ENCODE measurements at regions not wholly inside any gene's neighbourhood (a gene's known extent, or its start where the extent isn't known, plus 50 kb on each side); places are given as distances from the start of the nearest gene placed in this dataset.

GRCh38 chr2:150548527-150548926 lies 61.1 kb upstream of the RND3 start:
- no peak for DNase-seq (ENCODE audit: low read depth, low spot score)
- H3K9me3 Mint-ChIP-seq, result peaks cover 4% of the 10 kb centered on the region
- no peak overlapping the region for H3K4me3 Mint-ChIP-seq
- H3K27me3 Mint-ChIP-seq (ENCODE audit: low read depth), result no peaks in the 10 kb centered on the region
- no peaks in the 10 kb centered on the region for H3K36me3 Mint-ChIP-seq (ENCODE audit: low read depth)
- H3K27ac Mint-ChIP-seq (ENCODE audit: unreplicated experiment), result no peak overlapping the region
- H3K4me1 Mint-ChIP-seq, result peaks cover 4% of the 10 kb centered on the region
- TF ChIP-seq CTCF (conservative IDR thresholded peaks at IDR 0.05), result peak; percentile 59

GRCh38 chr2:150545916-150546315 lies 58.4 kb upstream of the RND3 start:
- TF ChIP-seq CTCF (conservative IDR thresholded peaks at IDR 0.05), result no peak
- Mint-ChIP-seq H3K9me3 (peaks cover 13% of the 10 kb centered on the region), H3K27me3 (ENCODE audit: low read depth) (no peaks in the 10 kb centered on the region), H3K4me1 (peaks cover 10% of the 10 kb centered on the region), H3K36me3 (ENCODE audit: low read depth) (peaks cover 5% of the 10 kb centered on the region), H3K4me3 (no peak overlapping the region), H3K27ac (ENCODE audit: unreplicated experiment) (no peak overlapping the region)
- no peak for DNase-seq (ENCODE audit: low read depth, low spot score)

- no peak overlapping the region for H3K27ac Mint-ChIP-seq (ENCODE audit: unreplicated experiment)
- TF ChIP-seq CTCF (conservative IDR thresholded peaks at IDR 0.05), result no peak
- H3K9me3 Mint-ChIP-seq, result peaks cover 15% of the 10 kb centered on the region
- H3K4me1 Mint-ChIP-seq, result peaks cover 13% of the 10 kb centered on the region
- H3K27me3 Mint-ChIP-seq (ENCODE audit: low read depth), result no peaks in the 10 kb centered on the region
- no peak overlapping the region for H3K4me3 Mint-ChIP-seq
- no peak for DNase-seq (ENCODE audit: low read depth, low spot score)
- H3K36me3 Mint-ChIP-seq (ENCODE audit: low read depth), result peaks cover 8% of the 10 kb centered on the region
These were observed 57.3 kb upstream of the RND3 start for GRCh38 chr2:150544731-150545130.

GRCh38 chr2:150542692-150543091 lies 55.2 kb upstream of the RND3 start:
- H3K9me3 Mint-ChIP-seq, result peaks cover 22% of the 10 kb centered on the region
- no peaks in the 10 kb centered on the region for H3K27me3 Mint-ChIP-seq (ENCODE audit: low read depth)
- no peak for TF ChIP-seq CTCF (conservative IDR thresholded peaks at IDR 0.05)
- DNase-seq (ENCODE audit: low read depth, low spot score), result no peak
- peaks cover 18% of the 10 kb centered on the region for H3K36me3 Mint-ChIP-seq (ENCODE audit: low read depth)
- H3K4me1 Mint-ChIP-seq, result peaks cover 22% of the 10 kb centered on the region
- no peak overlapping the region for H3K4me3 Mint-ChIP-seq
- H3K27ac Mint-ChIP-seq (ENCODE audit: unreplicated experiment), result no peak overlapping the region

GRCh38 chr2:150542172-150542571 lies 54.7 kb upstream of the RND3 start:
- no peak for DNase-seq (ENCODE audit: low read depth, low spot score)
- Mint-ChIP-seq H3K27ac (ENCODE audit: unreplicated experiment) (no peak overlapping the region), H3K4me3 (no peak overlapping the region), H3K27me3 (ENCODE audit: low read depth) (no peaks in the 10 kb centered on the region), H3K9me3 (peaks cover 27% of the 10 kb centered on the region), H3K4me1 (peaks cover 22% of the 10 kb centered on the region), H3K36me3 (ENCODE audit: low read depth) (peaks cover 22% of the 10 kb centered on the region)
- TF ChIP-seq CTCF (conservative IDR thresholded peaks at IDR 0.05), result no peak

Measured in neural crest cell (in vitro differentiated cells).